Naive B cell (primary cell): ENCODE measurements at regions not wholly inside any gene's neighbourhood (a gene's known extent, or its start where the extent isn't known, plus 50 kb on each side); places are given as distances from the start of the nearest gene placed in this dataset.

Source experiments
- ATAC-seq, 2 donors: fragments of 150-1000 bp; cut with Tn5 transposase; 2 replicates each; pipeline ENCODE4 v1.10.0; 2021; ENCODE audit warnings: low read depth in 2 of 2, mild to moderate bottlenecking in 2 of 2, moderate library complexity in 2 of 2
- DNase-seq: peaks from one replicate; pipeline ENCODE4 v3.0.0; 2022
- H3K27ac Mint-ChIP-seq, 6 donors: one replicate each; pipeline ENCODE4 v1.8.0; 2020 to 2022; ENCODE audit warnings: mild to moderate bottlenecking in 6 of 6, mixed read lengths in 6 of 6, moderate library complexity in 5 of 6, inconsistent platforms in 2 of 6
- H3K27me3 Mint-ChIP-seq, 3 donors: one replicate each; pipeline ENCODE4 v1.8.0; 2021 to 2022; ENCODE audit warnings: mixed read lengths in 3 of 3, mild to moderate bottlenecking in 1 of 3
- H3K36me3 Mint-ChIP-seq, 2 donors: one replicate each; pipeline ENCODE4 v1.8.0; 2020 to 2022; ENCODE audit warnings: mixed read lengths in 2 of 2, inconsistent platforms in 1 of 2, mild to moderate bottlenecking in 1 of 2
- H3K4me1 Mint-ChIP-seq, 3 donors: one replicate each; pipeline ENCODE4 v1.8.0; 2020 to 2022; ENCODE audit warnings: mixed read lengths in 3 of 3, inconsistent platforms in 1 of 3, mild to moderate bottlenecking in 1 of 3, moderate library complexity in 1 of 3
- H3K4me3 Mint-ChIP-seq, 8 donors: one replicate each; pipeline ENCODE4 v1.8.0; 2020 to 2022; ENCODE audit warnings: mild to moderate bottlenecking in 8 of 8, mixed read lengths in 8 of 8, moderate library complexity in 8 of 8, inconsistent platforms in 2 of 8
- H3K9me3 Mint-ChIP-seq, 7 donors: one replicate each; pipeline ENCODE4 v1.8.0; 2020 to 2022; ENCODE audit warnings: mixed read lengths in 7 of 7, mild to moderate bottlenecking in 5 of 7, inconsistent platforms in 2 of 7, moderate library complexity in 1 of 7

DNA sequence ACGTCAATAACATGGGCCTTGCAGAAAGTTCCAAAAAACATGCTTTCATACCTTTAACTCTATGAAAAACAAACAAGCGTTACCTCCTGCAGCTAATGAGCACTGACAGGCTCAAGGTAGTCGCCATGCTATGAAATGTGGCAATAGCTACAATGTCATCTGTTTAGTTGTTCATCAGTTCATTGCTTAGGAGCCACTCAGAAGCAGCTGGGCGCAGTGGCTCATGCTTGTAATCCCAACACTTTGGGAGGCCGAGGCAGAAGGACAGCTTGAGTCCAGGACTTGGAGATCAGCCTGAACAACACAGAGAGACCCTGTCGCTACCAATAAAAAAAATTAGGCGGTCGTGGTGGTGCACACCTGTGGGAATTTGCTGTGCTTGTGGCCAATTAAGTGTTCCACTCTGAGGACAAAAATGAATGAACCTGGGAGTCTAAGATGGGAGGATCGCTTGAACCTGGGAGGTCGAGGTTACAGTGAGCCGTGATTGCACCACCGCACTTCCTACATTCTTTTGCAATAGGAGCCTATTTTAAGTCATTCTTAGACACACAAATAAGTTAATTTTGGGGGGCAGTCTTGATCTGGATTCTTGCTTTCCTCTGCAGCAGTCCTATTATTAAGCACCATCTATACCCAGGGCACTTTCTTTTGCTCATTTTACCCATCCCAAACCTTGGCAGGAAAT is 276.2 kb upstream of the KLF14 start:
- H3K9me3 Mint-ChIP-seq, result peaks cover 0 to 2% (median 0%) of the 10 kb centered on the region in 7 donors
- no peaks in the 10 kb centered on the region for H3K27me3 Mint-ChIP-seq
- peaks cover 4 to 5% of the 10 kb centered on the region in 2 donors for H3K36me3 Mint-ChIP-seq
- peaks cover 75 to 89% (median 85%) of the 10 kb centered on the region in 3 donors for H3K4me1 Mint-ChIP-seq
- ATAC-seq (no peak), DNase-seq (no peak)
- peak overlapping the region in 5 of 6 donors; percentile 28 to 89 (median 65) for H3K27ac Mint-ChIP-seq
- peak overlapping the region in 1 of 8 donors; percentile 20 for H3K4me3 Mint-ChIP-seq

DNA sequence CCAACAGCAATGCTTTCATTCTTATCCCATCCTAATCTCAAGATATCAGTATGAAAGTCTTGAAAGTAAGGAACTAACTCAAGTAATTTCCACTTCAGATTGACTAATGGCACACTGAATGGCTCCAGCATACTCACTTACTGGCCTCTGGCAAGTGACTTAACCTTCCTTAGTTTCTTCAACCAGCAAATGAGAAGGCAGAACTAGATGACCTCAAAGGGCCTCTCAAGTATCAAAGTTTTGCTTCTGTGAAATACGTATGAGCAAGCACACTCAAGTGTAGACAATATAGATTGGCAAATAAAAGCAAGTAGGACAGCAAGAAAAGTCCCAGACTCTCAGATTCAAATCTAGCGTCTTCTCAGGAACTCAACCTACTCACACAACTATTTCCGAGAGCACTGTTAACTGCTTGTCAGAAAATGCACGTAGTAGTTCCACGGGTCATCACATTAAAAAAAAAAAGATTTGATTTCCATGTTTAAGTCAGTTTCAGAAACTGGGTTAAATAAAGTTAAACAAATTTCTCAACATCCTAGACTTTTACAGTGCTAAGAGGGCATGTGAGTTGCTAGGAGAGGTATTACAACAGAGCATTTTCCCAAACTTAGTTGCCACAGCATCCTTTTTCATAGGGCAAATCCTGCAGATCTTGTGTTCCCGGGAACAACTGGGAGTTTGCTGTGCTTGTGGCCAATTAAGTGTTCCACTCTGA is 276.9 kb upstream of the KLF14 start:
- ATAC-seq, result no peak

DNA sequence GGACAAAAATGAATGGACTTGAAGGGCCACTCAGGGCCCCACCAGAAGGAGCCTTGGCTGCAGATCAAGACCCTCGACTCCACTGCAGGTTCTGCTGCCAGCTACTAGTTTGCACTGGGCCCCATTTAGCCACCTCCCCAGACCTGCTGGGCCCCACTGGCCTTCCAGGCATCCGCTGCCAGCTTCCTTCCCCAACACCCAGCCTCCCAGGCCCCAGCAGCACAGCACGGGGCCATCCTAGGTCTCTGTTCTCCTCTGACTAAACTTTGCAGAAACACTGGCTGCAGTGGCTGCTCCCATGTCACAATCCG is 277.4 kb upstream of the KLF14 start:
- H3K27ac Mint-ChIP-seq, result peak overlapping the region in 5 of 6 donors; percentile 19 to 89 (median 73)
- H3K9me3 Mint-ChIP-seq, result no peaks in the 10 kb centered on the region
- H3K4me3 Mint-ChIP-seq, result peak overlapping the region in 5 of 8 donors; percentile 16 to 23 (median 20)
- DNase-seq, result no peak
- H3K4me1 Mint-ChIP-seq, result peaks cover 77 to 95% (median 89%) of the 10 kb centered on the region in 3 donors
- no peak for ATAC-seq
- H3K27me3 Mint-ChIP-seq, result no peaks in the 10 kb centered on the region
- no peaks in the 10 kb centered on the region for H3K36me3 Mint-ChIP-seq

More for the DNA sequence above, 276.9 kb upstream of the KLF14 start:
- Mint-ChIP-seq H3K9me3 (no peaks in the 10 kb centered on the region), H3K4me3 (peak overlapping the region in 1 of 8 donors; percentile 16), H3K4me1 (peaks cover 76 to 90% (median 87%) of the 10 kb centered on the region in 3 donors), H3K27me3 (no peaks in the 10 kb centered on the region), H3K36me3 (no peaks in the 10 kb centered on the region), H3K27ac (peak overlapping the region in 5 of 6 donors; percentile 27 to 89 (median 49))
- no peak for DNase-seq

DNA sequence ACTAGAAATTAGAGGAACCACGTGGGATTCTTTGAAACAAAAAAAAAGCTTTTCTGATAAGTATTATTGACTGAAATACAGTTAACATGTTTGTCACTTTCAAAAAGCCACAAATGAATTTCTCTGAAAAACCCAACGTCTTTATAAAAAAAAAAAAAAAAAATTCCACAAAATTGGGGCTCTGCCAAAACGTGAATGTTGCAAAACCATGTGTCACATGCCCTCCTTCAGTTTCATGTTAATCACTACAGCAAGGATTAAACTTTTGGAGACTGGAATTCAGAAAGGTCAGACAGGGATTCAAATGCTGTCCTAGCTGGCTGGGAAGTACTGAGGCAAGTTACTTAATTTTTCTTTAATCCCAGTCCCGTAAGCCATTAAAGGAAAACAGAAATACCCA is 278.0 kb upstream of the KLF14 start:
- H3K36me3 Mint-ChIP-seq, result no peaks in the 10 kb centered on the region
- H3K27ac Mint-ChIP-seq, result peak overlapping the region in 5 of 6 donors; percentile 59 to 95 (median 89)
- ATAC-seq (no peak), DNase-seq (no peak)
- H3K27me3 Mint-ChIP-seq, result no peaks in the 10 kb centered on the region
- no peaks in the 10 kb centered on the region for H3K9me3 Mint-ChIP-seq
- H3K4me1 Mint-ChIP-seq, result peaks cover 78 to 93% (median 91%) of the 10 kb centered on the region in 3 donors
- peak overlapping the region in 3 of 8 donors; percentile 15 to 45 (median 21) for H3K4me3 Mint-ChIP-seq

DNA sequence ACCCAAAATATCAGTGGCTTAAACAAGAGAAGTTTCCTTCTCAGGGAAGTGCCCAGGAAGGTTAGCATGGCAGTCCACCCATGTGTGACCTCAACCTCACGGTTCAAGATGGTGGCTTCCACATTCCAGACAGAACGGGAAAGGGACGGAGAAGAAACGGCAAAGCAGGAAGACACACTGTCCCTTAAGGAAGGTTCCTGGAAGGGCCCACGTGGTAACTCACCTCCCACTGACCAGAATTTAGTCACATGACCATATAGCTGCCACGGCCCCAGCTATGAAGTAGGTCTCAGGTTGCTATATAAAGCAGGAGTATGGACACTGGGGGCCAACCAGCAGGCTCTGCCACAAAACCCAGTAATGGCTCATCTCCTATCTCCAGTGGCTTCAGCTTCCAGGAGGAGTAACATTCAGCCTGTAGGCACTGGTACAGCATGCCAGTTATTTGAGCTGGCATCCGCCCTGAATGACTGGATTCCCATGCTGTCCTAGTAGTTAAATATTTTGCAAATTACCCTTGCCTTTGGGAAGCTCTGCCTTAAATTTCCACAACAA is 278.5 kb upstream of the KLF14 start:
- Mint-ChIP-seq H3K9me3 (no peaks in the 10 kb centered on the region), H3K27ac (peak overlapping the region in 5 of 6 donors; percentile 59 to 95 (median 89)), H3K27me3 (no peaks in the 10 kb centered on the region), H3K4me3 (peak overlapping the region in 3 of 8 donors; percentile 16 to 45 (median 20)), H3K4me1 (peaks cover 78 to 92% (median 88%) of the 10 kb centered on the region in 3 donors), H3K36me3 (peaks cover 0 to 3% of the 10 kb centered on the region in 2 donors)
- no peak for ATAC-seq
- no peak for DNase-seq

DNA sequence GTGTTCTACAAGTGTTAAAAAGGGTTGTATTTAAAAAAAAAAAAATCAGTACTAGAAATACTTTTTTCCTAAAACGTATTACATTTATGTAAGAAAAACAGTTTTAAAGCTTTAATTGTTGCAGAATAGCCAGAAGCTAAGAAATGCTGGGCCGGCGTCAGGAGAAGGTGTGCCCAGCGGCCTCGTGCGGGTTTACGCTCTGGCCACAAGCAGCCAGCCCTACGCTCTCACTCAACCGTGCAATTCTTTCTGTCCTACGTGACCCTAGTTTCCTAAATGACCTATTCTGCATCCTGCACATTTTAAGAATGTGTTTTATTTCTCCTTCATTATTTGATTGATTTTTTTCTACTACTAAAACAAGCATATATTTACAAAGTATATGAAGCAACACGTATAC is 279.7 kb upstream of the KLF14 start:
- Mint-ChIP-seq H3K9me3 (no peaks in the 10 kb centered on the region), H3K27me3 (no peaks in the 10 kb centered on the region), H3K36me3 (peaks cover 4 to 7% of the 10 kb centered on the region in 2 donors), H3K27ac (peak overlapping the region in 4 of 6 donors; percentile 44 to 89 (median 47)), H3K4me1 (peaks cover 80 to 95% (median 88%) of the 10 kb centered on the region in 3 donors), H3K4me3 (peak overlapping the region in 3 of 8 donors; percentile 19 to 29 (median 23))
- no peak for DNase-seq
- no peak for ATAC-seq

DNA sequence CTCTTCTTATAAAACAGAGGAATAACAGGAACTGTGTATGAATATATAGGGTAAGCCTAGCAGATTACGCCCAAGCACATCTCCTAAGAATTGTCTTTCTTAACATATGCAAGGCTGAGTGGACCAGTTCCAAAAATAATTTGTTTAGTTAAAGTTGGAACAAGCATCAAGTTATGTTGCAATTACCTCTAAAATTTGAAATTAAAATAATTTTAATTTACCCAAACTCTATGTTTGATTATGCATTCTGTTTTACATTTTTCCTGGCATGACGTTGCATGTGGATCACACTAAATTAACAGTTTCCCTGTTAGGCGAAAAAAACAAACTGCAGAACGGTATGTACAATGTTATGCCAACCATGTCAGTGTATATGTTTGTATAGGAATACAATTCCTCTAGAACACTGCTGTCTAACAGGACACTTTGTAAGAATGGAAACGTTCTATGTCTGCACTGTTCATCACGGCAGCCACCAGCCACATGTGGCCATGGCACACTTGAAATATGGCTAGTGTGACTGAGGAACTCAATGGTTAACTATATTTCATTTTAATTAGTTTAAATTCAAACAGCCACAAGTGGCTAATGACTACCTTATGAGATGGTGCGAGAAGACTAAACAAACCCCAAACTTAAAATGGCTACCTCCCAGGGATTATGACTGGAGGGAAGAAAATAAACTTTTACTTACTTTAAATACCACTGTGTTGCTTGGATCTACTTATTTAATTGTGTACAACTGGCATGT is 281.1 kb upstream of the KLF14 start:
- H3K27ac Mint-ChIP-seq, result peak overlapping the region in 4 of 6 donors; percentile 4 to 89 (median 42)
- no peak overlapping the region for H3K4me3 Mint-ChIP-seq

DNA sequence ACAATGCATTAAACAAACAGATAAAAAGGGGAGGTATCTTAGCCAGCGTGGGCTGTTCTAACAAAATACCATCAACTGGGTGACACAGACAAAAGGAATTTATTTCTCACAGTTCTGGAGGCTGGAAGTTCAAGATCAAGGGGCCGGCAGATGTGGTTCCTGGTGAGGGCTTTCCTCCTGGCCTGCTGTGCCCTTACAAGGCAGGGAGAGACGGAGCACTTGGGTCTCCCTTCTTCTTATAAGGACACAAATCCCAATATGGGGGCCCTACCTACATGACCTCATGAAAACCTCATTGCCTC is 281.6 kb upstream of the KLF14 start:
- ATAC-seq (no peak), DNase-seq (no peak)
- H3K4me3 Mint-ChIP-seq, result no peak overlapping the region
- H3K36me3 Mint-ChIP-seq, result peaks cover 4 to 9% of the 10 kb centered on the region in 2 donors
- H3K4me1 Mint-ChIP-seq, result peaks cover 73 to 88% (median 84%) of the 10 kb centered on the region in 3 donors
- no peaks in the 10 kb centered on the region for H3K27me3 Mint-ChIP-seq
- no peaks in the 10 kb centered on the region for H3K9me3 Mint-ChIP-seq
- H3K27ac Mint-ChIP-seq, result peak overlapping the region in 4 of 6 donors; percentile 4 to 78 (median 42)

More for the DNA sequence above, 281.1 kb upstream of the KLF14 start:
- Mint-ChIP-seq H3K4me1 (peaks cover 74 to 88% (median 84%) of the 10 kb centered on the region in 3 donors), H3K27me3 (no peaks in the 10 kb centered on the region), H3K9me3 (no peaks in the 10 kb centered on the region), H3K36me3 (peaks cover 4 to 9% of the 10 kb centered on the region in 2 donors)
- DNase-seq (no peak), ATAC-seq (no peak)

DNA sequence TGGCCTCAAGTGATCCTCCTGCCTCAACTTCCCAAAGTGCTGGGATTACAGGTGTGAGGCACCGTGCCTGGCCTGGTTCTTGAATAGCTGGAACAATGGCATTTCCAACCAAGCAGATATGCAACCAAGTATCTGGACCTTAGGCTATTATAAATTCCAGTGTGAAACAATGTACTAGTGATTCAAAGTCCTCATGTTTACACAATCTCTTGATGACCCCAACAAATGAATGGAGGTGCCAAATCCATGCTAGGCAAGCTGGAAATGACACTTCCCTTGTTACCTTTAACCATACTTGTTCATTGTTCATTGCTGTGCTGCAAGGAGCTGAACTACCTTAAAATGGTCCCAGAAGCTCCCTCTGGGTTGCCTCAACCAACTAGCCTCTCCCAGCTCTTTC is 282.2 kb upstream of the KLF14 start:
- DNase-seq, result no peak
- ATAC-seq, result no peak
- Mint-ChIP-seq H3K4me3 (no peak overlapping the region), H3K27ac (peak overlapping the region in 4 of 6 donors; percentile 15 to 78 (median 72)), H3K36me3 (peaks cover 4 to 14% of the 10 kb centered on the region in 2 donors), H3K9me3 (no peaks in the 10 kb centered on the region), H3K4me1 (peaks cover 74 to 88% (median 84%) of the 10 kb centered on the region in 3 donors), H3K27me3 (no peaks in the 10 kb centered on the region)

DNA sequence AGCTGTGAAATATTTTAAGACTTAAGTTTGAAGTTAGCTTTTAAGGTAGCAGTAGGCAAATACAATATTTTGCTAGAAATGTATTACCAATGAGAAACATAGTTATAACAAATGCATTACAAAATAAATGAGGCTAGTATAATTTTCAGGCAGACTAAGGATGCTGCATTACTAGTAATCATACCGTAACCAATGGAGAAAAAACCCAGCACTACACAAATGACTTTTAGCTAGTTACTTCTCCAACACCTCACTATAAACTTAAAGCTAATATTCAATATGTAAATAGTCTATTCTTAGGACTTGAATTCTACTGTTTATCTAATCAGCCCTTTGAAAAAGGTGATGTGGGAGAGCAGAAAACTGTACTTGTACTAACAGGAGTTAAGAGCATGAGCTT is 285.3 kb upstream of the KLF14 start:
- Mint-ChIP-seq H3K4me3 (no peak overlapping the region), H3K9me3 (peaks cover 0 to 4% (median 0%) of the 10 kb centered on the region in 7 donors), H3K27me3 (no peaks in the 10 kb centered on the region), H3K36me3 (peaks cover 11 to 24% of the 10 kb centered on the region in 2 donors), H3K27ac (peak overlapping the region in 2 of 6 donors; percentile 15 to 81), H3K4me1 (peaks cover 63 to 81% (median 78%) of the 10 kb centered on the region in 3 donors)
- ATAC-seq (no peak), DNase-seq (no peak)

DNA sequence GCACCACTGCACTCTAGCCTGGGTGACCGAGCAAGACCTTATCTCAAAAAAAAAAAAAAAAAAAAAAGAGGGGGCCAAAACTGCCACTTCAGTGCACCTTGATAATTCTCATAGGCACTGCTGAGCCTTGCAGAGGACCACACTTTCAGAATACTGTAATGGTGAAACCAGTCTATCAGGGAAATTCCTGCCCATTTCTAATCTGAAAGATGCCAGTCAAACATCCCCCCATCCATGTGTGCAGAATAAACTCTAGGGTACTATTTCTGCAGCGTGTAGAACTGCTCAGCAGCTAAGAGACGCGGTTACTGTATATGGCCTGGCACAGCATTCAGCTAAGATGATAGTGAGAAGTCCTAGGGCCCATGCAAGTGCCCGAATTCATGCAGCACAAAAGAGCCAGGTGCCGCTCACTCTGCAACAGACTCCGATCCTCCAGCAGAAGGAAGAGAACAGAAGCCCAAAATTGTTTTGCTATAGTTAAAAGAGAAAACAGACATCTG is 286.8 kb upstream of the KLF14 start:
- H3K9me3 Mint-ChIP-seq, result peaks cover 0 to 4% (median 0%) of the 10 kb centered on the region in 7 donors
- peak in 1 of 2 donors; percentile 34 for ATAC-seq
- no peaks in the 10 kb centered on the region for H3K27me3 Mint-ChIP-seq
- peak overlapping the region; percentile 51 to 95 (median 82) for H3K27ac Mint-ChIP-seq
- peak overlapping the region in 7 of 8 donors; percentile 4 to 67 (median 30) for H3K4me3 Mint-ChIP-seq
- peaks cover 11 to 24% of the 10 kb centered on the region in 2 donors for H3K36me3 Mint-ChIP-seq
- DNase-seq, result no peak
- peaks cover 56 to 81% (median 79%) of the 10 kb centered on the region in 3 donors for H3K4me1 Mint-ChIP-seq

DNA sequence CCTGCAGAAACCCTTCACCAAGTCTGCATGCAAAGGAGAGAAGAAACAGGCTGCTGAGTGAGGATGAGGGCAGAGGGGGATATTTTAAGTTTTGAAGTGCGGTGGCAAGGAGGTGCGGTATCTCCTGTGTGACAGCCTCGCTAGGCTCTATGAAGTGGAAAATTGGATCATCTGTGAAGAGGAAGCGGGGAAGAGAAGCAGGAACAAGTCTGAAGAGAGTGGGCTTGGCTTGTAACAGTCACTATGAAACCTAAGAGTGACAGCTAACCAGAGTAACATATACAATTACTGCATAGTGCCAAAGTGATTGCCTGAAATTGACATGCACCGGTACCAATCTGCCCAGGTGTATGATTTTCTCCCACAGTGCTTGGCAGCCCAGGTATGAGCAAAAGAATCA is 287.5 kb upstream of the KLF14 start:
- Mint-ChIP-seq H3K4me3 (peak overlapping the region in 7 of 8 donors; percentile 11 to 82 (median 55)), H3K36me3 (peaks cover 11 to 24% of the 10 kb centered on the region in 2 donors), H3K4me1 (peaks cover 54 to 80% (median 78%) of the 10 kb centered on the region in 3 donors), H3K9me3 (peaks cover 0 to 4% (median 0%) of the 10 kb centered on the region in 7 donors), H3K27ac (peak overlapping the region; percentile 31 to 95 (median 86)), H3K27me3 (no peaks in the 10 kb centered on the region)
- ATAC-seq (peak; percentile 3 to 7), DNase-seq (no peak)

DNA sequence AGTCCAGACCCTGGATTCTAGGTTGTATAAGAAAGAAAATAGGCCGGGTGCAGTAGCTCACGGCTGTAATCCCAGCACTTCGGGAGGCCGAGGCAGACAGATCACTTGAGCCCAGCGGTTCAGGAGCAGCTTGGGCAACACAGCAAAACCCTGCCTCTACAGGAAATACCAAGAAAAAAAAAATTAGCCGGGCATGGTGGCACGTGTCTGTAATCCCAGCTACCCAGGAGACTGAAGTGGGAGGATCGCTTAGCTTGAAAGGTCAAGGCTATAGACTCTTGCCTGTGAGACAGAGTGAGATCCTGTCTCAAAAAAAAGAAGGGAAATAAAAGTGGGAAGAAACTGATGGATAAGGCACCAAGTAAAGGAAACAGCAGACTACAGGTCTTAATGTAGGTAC is 287.9 kb upstream of the KLF14 start:
- H3K4me3 Mint-ChIP-seq, result peak overlapping the region in 6 of 8 donors; percentile 14 to 82 (median 57)
- no peak for ATAC-seq
- H3K4me1 Mint-ChIP-seq, result peaks cover 58 to 84% (median 78%) of the 10 kb centered on the region in 3 donors
- no peak for DNase-seq
- peak overlapping the region; percentile 36 to 93 (median 80) for H3K27ac Mint-ChIP-seq
- H3K9me3 Mint-ChIP-seq, result peaks cover 0 to 4% (median 0%) of the 10 kb centered on the region in 7 donors
- H3K27me3 Mint-ChIP-seq, result no peaks in the 10 kb centered on the region
- H3K36me3 Mint-ChIP-seq, result peaks cover 11 to 24% of the 10 kb centered on the region in 2 donors
